NAMALWA (cell line): ENCODE measurements at regions not wholly inside any gene's neighbourhood (a gene's known extent, or its start where the extent isn't known, plus 50 kb on each side); places are given as distances from the start of the nearest gene placed in this dataset.
A peak's percentile ranks its signal among the peaks of the same experiment; 100 is the strongest.

Source experiments
- DNase-seq: peaks from one replicate; pipeline ENCODE4 v3.0.0-alpha.2; 2015; ENCODE audit warnings: low spot score

- DNase-seq = no peak
These were observed 67.7 kb downstream of the MGST1 start for GRCh38 chr12:16415155-16415554.

DNA sequence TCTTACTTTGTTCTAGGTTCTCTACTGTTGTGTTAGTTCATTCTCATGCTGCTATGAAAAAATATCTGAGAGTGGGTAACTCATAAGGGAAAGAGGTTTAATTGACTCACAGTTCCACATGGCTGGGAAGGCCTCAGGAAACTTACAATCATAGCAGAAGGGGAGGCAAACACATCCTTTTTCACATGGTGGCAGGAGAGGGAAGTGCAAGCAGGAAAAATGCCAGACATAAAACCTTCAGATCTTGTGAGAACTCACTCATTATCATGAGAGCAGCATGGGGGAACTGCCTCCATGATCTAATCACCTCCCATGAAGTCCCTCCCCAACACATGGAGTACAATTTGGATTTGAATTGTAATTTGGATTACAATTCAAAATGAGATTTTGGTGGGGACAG is 69.6 kb downstream of the MGST1 start:
- DNase-seq = no peak

DNA sequence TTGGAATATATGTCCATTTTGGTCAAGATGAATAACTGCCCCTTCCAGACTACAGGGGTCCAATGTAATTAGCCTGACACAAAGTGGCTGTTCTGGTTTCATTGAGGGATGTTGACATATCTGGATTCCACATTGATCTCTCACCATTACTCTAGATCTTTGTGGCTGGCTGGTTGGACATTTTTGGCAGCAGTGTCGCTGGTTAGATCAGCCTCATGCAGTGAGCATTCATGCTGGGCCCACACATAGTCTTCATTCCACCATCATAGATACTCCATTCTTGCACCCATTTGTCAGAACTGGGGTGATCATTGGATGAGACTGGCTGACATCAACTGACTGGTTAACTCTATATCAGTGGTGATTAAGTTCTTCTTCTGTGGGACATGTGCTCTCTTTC is 74.4 kb downstream of the MGST1 start:
- no peak for DNase-seq

- no peak for DNase-seq
These were observed 77.1 kb downstream of the MGST1 start for GRCh38 chr12:16424531-16424930.

GRCh38 chr12:16435875-16436554 is 88.6 kb downstream of the MGST1 start:
- DNase-seq = no peak

DNA sequence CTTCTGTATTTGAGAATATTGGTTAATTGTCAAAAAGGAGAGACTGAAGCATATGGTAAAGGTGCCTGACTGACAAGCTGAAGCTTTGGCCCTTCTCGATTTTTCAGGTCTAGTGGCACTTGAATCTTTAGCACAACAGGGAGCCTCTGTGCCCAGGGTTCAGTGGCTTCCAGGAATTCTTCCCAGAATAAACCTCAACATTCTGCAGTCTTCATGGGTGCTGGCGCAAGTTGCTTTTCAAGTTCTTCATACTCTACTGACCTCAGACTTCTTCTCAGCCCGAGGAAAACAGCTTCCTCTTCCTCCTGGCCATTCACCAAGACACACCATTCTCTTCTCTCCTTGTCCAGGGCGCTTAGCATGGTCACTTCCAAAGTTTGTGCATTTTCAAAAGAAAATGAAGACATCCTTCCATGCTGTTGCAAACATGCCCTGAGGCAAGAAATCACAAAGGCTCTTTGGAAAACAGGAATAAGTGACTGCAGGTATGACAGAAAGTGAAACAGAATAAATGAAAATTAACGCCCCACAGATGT is 89.9 kb downstream of the MGST1 start:
- DNase-seq = no peak

GRCh38 chr12:16437926-16438325 is 90.5 kb downstream of the MGST1 start:
- no peak for DNase-seq

DNA sequence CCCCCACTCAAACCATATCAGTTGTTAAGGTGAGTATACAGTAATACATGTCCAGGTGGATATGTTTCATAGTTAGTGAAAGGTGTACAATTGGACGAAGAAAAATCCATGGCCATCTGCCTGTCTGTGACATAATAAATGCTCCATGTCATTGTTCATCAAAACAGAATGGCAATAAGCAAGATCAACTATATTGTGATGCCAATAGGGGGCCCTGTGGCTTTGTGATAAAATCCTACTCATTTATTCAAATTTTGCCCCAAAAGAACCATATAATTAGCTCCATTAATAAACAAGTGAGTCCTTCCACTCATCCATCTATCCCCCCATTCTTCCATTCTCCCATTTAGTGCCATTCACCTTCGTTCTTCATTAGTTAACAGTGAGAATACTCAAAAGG is 102.0 kb downstream of the MGST1 start:
- DNase-seq = no peak

DNA sequence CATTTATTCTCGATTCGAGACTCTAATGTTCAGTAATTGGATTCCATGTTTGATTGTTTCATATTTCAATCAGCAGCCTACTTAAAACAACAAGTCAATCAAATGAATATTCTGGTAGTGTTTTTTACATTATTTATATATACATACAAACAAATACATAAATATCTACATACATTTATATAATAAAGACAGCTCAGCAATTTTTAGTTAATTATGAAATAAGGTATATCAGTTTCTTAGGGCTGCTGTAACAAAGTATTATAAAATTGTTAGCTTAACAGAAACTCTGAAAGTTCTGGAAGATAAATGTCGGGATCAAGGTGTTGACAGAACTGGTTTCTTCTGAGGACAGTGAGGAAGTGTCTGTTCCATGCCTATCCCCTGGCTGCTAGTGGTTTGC is 105.9 kb downstream of the MGST1 start:
- DNase-seq = no peak

DNA sequence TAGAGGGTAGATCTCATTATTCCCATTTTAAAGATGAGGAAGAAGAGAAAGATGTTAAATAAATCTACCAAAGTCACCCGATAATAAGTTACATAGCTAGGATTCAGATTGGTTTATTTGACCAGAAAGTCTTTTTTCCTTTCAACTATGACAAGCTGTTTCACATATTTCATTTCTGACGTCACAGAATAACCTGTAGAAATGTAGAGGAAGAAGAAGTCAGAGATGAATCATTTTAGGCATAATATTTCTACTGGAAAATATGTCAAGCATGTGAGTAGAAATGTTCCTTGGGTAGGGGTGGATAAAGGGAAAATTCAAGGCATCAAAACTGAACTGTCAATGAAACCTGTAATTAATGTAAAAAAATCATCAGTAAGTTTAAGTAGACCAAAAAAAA is 107.0 kb downstream of the MGST1 start:
- no peak for DNase-seq

DNA sequence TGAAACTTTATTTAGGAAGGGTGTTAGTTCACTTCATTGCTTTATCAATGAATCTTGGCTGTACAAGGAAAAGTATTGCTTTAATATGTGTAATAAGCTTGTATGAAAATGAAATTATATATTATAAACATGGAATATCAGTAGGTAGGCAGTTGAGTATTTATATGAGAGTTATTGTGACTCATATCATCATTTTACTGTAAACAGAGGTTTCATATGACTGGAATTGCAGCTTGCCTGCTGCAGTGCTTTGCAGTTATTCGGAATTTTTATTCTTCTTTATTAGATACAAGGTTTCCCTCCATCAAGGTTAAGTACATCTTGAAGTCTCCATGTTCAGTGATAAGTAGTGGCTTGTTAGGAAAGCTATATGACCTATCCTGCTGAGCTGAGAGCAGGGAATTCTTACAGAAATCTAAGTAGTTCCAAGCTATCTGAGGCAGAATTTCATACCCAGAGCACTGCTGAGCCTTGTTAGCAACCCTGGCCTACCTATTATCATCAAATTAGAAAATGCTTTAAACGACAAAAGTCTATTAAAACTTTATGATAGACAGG is 111.2 kb downstream of the MGST1 start:
- no peak for DNase-seq

GRCh38 chr12:16467272-16467671 is 119.8 kb downstream of the MGST1 start:
- no peak for DNase-seq

GRCh38 chr12:16472631-16473030 is 125.2 kb downstream of the MGST1 start:
- no peak for DNase-seq

- DNase-seq = no peak
These were observed 126.3 kb downstream of the MGST1 start for GRCh38 chr12:16473610-16474326.

DNA sequence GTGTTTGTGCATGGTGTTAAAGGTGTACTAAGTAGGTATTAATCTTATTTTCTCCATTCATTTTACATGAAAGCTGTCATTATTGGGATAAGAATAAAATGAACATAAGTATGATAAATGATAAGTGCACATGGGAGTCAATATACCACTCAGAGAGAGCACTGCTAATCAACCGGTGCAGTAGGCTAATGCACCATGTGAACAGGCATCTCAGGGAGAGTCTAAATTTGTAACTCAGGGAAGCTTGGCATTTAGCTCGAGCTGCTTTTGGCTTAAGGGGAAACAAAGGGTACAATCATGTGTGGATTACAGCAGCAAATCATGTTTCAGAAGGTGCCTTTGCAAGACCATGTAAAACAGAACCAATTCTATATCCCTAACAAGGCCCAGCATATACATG is 127.4 kb downstream of the MGST1 start:
- DNase-seq = no peak

GRCh38 chr12:16475521-16475920 is 128.1 kb downstream of the MGST1 start:
- no peak for DNase-seq

GRCh38 chr12:16482726-16483125 is 123.2 kb downstream of the LMO3 start:
- DNase-seq = no peak

DNA sequence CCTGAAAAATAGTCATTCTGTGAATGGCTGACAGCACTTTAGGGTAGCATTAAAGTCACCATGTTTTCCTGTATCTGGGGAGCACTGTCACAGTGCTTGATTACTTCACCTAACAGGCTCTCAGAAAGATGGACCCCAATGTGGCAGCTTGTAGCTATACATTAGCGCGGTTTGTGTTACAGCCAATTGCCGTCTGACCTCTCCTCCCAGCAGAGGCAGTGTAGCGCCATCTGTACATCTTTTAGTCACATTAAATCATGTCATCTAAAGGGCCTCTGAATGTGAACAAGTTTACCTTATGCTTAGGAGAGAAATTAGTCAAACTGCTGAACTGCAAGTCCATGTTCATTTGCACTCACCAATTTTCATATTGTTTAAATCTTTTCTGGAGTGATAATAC is 113.7 kb downstream of the LMO3 start:
- DNase-seq = peak; percentile 6

- DNase-seq = no peak
These were observed 112.9 kb downstream of the LMO3 start for GRCh38 chr12:16492820-16493797.

GRCh38 chr12:16495196-16495595 is 110.8 kb downstream of the LMO3 start:
- DNase-seq = no peak
